ENCODE measurements at regions not wholly inside any gene's neighbourhood (a gene's known extent, or its start where the extent isn't known, plus 50 kb on each side); places are given as distances from the start of the nearest gene placed in this dataset.

- TF ChIP-seq CTCF (IDR thresholded peaks at IDR 0.05) (no peak), TCF7L2 (IDR thresholded peaks at IDR 0.05; ENCODE audit: low read depth, low read length) (no peak), SIN3A (IDR thresholded peaks at IDR 0.05; ENCODE audit: borderline replicate concordance, insufficient read depth, low read depth, low read length) (no peak), REST (IDR thresholded peaks at IDR 0.05; ENCODE audit: insufficient read depth in 1 of 2, low read depth in 2 of 2, low read length in 1 of 2) (no peak), POLR2AphosphoS5 (IDR thresholded peaks at IDR 0.05; ENCODE audit: low read depth, low read length) (no peak)
These were observed 95.8 kb downstream of the IRF8 start for GRCh38 chr16:85994492-85995490.

All from Panc1 (cell line).